ENCODE measurements at regions not wholly inside any gene's neighbourhood (a gene's known extent, or its start where the extent isn't known, plus 50 kb on each side); places are given as distances from the start of the nearest gene placed in this dataset.

DNA sequence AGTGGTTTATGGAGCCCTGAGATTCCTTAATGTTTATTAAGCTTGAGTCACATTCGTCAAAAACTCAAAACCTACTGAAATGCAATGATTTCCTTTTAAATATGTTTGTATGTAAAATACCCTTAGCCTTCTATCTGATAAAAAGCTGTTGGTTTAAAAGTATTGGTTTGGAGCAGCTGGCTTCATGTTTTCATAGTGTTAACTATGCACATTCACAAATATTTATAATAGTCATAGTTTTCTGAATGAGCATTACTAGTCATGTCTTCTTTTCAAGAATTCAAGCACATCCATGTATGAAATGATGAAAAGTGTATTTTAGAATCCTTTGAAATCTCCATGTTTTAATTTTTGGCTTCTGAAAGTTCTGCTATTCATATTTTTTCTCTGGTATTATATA, 558.6 kb downstream of the UTRN start (continued):
- TF ChIP-seq, protein P1, sequence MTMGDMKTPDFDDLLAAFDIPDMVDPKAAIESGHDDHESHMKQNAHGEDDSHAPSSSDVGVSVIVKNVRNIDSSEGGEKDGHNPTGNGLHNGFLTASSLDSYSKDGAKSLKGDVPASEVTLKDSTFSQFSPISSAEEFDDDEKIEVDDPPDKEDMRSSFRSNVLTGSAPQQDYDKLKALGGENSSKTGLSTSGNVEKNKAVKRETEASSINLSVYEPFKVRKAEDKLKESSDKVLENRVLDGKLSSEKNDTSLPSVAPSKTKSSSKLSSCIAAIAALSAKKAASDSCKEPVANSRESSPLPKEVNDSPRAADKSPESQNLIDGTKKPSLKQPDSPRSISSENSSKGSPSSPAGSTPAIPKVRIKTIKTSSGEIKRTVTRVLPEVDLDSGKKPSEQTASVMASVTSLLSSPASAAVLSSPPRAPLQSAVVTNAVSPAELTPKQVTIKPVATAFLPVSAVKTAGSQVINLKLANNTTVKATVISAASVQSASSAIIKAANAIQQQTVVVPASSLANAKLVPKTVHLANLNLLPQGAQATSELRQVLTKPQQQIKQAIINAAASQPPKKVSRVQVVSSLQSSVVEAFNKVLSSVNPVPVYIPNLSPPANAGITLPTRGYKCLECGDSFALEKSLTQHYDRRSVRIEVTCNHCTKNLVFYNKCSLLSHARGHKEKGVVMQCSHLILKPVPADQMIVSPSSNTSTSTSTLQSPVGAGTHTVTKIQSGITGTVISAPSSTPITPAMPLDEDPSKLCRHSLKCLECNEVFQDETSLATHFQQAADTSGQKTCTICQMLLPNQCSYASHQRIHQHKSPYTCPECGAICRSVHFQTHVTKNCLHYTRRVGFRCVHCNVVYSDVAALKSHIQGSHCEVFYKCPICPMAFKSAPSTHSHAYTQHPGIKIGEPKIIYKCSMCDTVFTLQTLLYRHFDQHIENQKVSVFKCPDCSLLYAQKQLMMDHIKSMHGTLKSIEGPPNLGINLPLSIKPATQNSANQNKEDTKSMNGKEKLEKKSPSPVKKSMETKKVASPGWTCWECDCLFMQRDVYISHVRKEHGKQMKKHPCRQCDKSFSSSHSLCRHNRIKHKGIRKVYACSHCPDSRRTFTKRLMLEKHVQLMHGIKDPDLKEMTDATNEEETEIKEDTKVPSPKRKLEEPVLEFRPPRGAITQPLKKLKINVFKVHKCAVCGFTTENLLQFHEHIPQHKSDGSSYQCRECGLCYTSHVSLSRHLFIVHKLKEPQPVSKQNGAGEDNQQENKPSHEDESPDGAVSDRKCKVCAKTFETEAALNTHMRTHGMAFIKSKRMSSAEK (CRISPR knock-in tag; IDR thresholded peaks at IDR 0.05; ENCODE audit: borderline replicate concordance) = no peak
- TF ChIP-seq CBFB (CRISPR knock-in tag; IDR thresholded peaks at IDR 0.05; ENCODE audit: low read depth) = no peak
- TF ChIP-seq PRRX2 (CRISPR knock-in tag; IDR thresholded peaks at IDR 0.05) = no peak
- no peak for TF ChIP-seq MAX (CRISPR knock-in tag; IDR thresholded peaks at IDR 0.05)
- no peak for TF ChIP-seq GABPB1 (CRISPR knock-in tag; IDR thresholded peaks at IDR 0.05)
- TF ChIP-seq SMAD4 (CRISPR knock-in tag; IDR thresholded peaks at IDR 0.05) = no peak

DNA sequence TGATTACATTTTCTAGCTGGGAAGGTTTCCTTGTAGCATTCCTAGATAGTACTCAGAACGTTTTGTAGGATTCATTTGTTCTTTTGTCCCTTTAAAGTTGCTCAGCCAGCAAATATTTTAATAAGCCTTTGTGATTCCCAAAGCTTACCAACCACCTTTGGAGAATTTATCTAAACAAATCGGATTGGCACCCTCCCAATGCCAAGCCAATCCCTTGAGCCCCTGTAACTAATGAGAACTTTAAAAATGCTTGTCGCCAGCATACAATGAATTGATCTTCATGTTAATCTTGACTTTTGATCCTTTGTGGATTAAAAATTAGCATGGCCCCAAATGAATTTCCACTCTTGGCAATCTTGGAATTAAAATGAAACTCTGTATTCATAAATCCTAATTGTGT, 559.5 kb downstream of the UTRN start:
- 0 out of 2 replicates have a peak, but pooled peaks cover 6% of the 10 kb centered on the region for H3K9me3 Mint-ChIP-seq
- no peak for TF ChIP-seq ELF4 (CRISPR knock-in tag; IDR thresholded peaks at IDR 0.05; ENCODE audit: low read depth)
- TF ChIP-seq E2F1 (CRISPR knock-in tag; IDR thresholded peaks at IDR 0.05) = no peak
- no peak for TF ChIP-seq ZNF671 (CRISPR knock-in tag; IDR thresholded peaks at IDR 0.05)
- no peak for TF ChIP-seq NR2C2 (CRISPR knock-in tag; IDR thresholded peaks at IDR 0.05)
- TF ChIP-seq USF2 (CRISPR knock-in tag; IDR thresholded peaks at IDR 0.05) = no peak
- no peak for TF ChIP-seq ZNF219 (CRISPR knock-in tag; IDR thresholded peaks at IDR 0.05; ENCODE audit: borderline replicate concordance)
- no peak for TF ChIP-seq NR3C1 (CRISPR knock-in tag; conservative IDR thresholded peaks at IDR 0.05; ENCODE audit: low read depth)
- no peak for TF ChIP-seq ZSCAN18 (CRISPR knock-in tag; IDR thresholded peaks at IDR 0.05)
- no peak for TF ChIP-seq ZBTB21 (CRISPR knock-in tag; IDR thresholded peaks at IDR 0.05; ENCODE audit: borderline replicate concordance)
- TF ChIP-seq MYBL2 (CRISPR knock-in tag; IDR thresholded peaks at IDR 0.05) = no peak
- TF ChIP-seq SMAD4 (CRISPR knock-in tag; IDR thresholded peaks at IDR 0.05) = no peak
- TF ChIP-seq RELA (CRISPR knock-in tag; IDR thresholded peaks at IDR 0.05; ENCODE audit: borderline replicate concordance) = no peak
- TF ChIP-seq ZNF317 (CRISPR knock-in tag; IDR thresholded peaks at IDR 0.05; ENCODE audit: borderline replicate concordance, low read depth) = no peak
- TF ChIP-seq GTF2I (CRISPR knock-in tag; conservative IDR thresholded peaks at IDR 0.05) = no peak
- no peak for TF ChIP-seq PRRX2 (CRISPR knock-in tag; IDR thresholded peaks at IDR 0.05)
- TF ChIP-seq SMAD3 (CRISPR knock-in tag; IDR thresholded peaks at IDR 0.05; ENCODE audit: borderline replicate concordance) = no peak
- no peak for TF ChIP-seq TCF7 (CRISPR knock-in tag; IDR thresholded peaks at IDR 0.05; ENCODE audit: low read depth)
- no peak overlapping the region for H3K27ac Mint-ChIP-seq
- H3K36me3 Mint-ChIP-seq = peaks cover 41% of the 10 kb centered on the region
- H3K27me3 Mint-ChIP-seq (ENCODE audit: low read depth) = peaks cover 7% of the 10 kb centered on the region
- H3K4me1 Mint-ChIP-seq = peaks cover 34% of the 10 kb centered on the region
- ChIA-PET POLR2A (no interaction called here), CTCF (no interaction called here)
- no peak for DNase-seq (ENCODE audit: low spot score)
- no peak for ATAC-seq
- no peak overlapping the region for H3K4me3 Mint-ChIP-seq

Measured in WTC11 (cell line).